MCF 10A (cell line): ENCODE measurements at regions not wholly inside any gene's neighbourhood (a gene's known extent, or its start where the extent isn't known, plus 50 kb on each side); places are given as distances from the start of the nearest gene placed in this dataset.
"Not testable (repeated sequence)": the region's sequence is repeated elsewhere in the genome, so short reads cannot be mapped to it uniquely, and the experiment has no call there.

Source experiments
- BruUV-seq: library from RNA; stranded (reverse); fragments of 400-500 nt; replicated peaks from 2 replicates; lab custom pipeline; 2021; lab: Mats Ljungman, UMichigan
- CTCF ChIA-PET: fragments of 300-600 bp; sonication (Branson Sonifier 250); formaldehyde crosslinking; extraction: SDS; loops from one replicate; lab custom pipeline; 2021; ENCODE audit warnings: antibody characterized with exemption, inconsistent platforms; lab: Yijun Ruan, JAX
- POLR2A ChIA-PET: fragments of 300-600, 350-650 bp; sonication (Branson Sonifier 250); formaldehyde crosslinking; extraction: SDS; loops from one replicate; lab custom pipeline; 2020; ENCODE audit warnings: antibody characterized with exemption, inconsistent platforms; lab: Yijun Ruan, JAX
- DNase-seq: peaks from one replicate; pipeline ENCODE4 v3.0.0-alpha.2; 2018; ENCODE audit not compliant: unreplicated experiment
- H3K27ac Mint-ChIP-seq: one replicate; pipeline ENCODE4 v1.8.0; 2022; ENCODE audit warnings: mild to moderate bottlenecking, low read depth, mixed read lengths; ENCODE audit not compliant: unreplicated experiment
- H3K27me3 Mint-ChIP-seq: one replicate; pipeline ENCODE4 v1.8.0; 2022; ENCODE audit warnings: mixed read lengths; ENCODE audit not compliant: insufficient read depth, unreplicated experiment
- H3K36me3 Mint-ChIP-seq: one replicate; pipeline ENCODE4 v1.8.0; 2022; ENCODE audit warnings: mild to moderate bottlenecking, moderate library complexity, mixed read lengths; ENCODE audit not compliant: insufficient read depth, unreplicated experiment
- H3K4me1 Mint-ChIP-seq: one replicate; pipeline ENCODE4 v1.8.0; 2022; ENCODE audit warnings: mixed read lengths; ENCODE audit not compliant: insufficient read depth, unreplicated experiment
- H3K4me3 Mint-ChIP-seq: one replicate; pipeline ENCODE4 v1.8.0; 2022; ENCODE audit warnings: mild to moderate bottlenecking, moderate library complexity, mixed read lengths; ENCODE audit not compliant: unreplicated experiment
- H3K9me3 Mint-ChIP-seq: one replicate; pipeline ENCODE4 v1.8.0; 2022; ENCODE audit warnings: mixed read lengths; ENCODE audit not compliant: unreplicated experiment
- intact Hi-C: fragments of 100-400 bp; cut with micrococcal nuclease; formaldehyde crosslinking; loops from 2 replicates; pipeline ENCODE4 v1.14.1; 2022

DNA sequence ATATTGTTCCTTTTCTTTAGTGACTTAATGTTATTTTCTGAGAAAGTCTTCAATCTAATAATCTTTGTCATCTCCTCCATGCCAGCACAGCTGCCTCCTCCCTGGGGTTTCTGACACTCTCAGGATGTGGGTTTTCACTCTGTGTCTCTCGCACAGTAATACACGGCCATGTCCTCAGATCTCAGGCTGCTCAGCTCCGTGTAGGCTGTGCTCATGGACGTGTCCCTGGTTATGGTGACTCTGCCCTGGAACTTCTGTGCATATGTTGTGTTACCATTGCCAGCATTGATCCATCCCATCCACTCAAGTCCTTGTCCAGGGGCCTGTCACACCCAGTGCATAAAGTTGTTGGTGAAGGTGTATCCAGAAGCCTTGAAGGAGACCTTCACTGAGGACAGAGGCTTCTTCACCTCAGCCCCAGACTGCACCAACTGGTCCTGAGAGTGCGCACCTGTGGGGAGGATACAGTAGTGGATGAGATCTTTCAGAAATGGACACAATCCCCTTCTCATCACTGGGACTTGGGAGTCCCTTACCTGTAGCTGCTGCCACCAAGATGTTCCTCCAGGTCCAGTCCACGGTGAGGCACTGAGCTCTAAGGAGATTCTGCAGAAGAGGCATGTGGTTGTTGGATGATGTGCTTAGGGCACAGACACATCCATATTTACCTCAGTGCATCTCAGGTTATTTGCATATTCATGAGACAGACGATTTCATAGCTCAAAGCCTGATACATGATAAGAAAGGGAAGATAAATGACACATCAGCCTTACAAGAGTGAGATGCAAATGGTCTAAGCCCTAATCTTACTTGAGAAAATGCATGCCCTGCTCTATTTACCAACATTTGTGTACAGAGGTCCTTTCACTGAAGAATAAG lies 114.7 kb downstream of the OR4M2 start:
- BruUV-seq, H3K4me3 Mint-ChIP-seq, CTCF ChIA-PET, POLR2A ChIA-PET, H3K36me3 Mint-ChIP-seq, H3K27me3 Mint-ChIP-seq, DNase-seq, H3K4me1 Mint-ChIP-seq, H3K27ac Mint-ChIP-seq, H3K9me3 Mint-ChIP-seq, intact Hi-C loops: not testable (repeated sequence)

- H3K27ac Mint-ChIP-seq, DNase-seq, H3K4me3 Mint-ChIP-seq, H3K9me3 Mint-ChIP-seq, CTCF ChIA-PET, H3K4me1 Mint-ChIP-seq, H3K27me3 Mint-ChIP-seq, POLR2A ChIA-PET, H3K36me3 Mint-ChIP-seq, BruUV-seq, intact Hi-C loops: not testable (repeated sequence)
Observed at GRCh38 chr15:22196423-22196822, 116.1 kb downstream of the OR4M2 start.

- H3K27me3 Mint-ChIP-seq, H3K27ac Mint-ChIP-seq, H3K4me1 Mint-ChIP-seq, intact Hi-C loops, DNase-seq, BruUV-seq, H3K9me3 Mint-ChIP-seq, CTCF ChIA-PET, POLR2A ChIA-PET, H3K4me3 Mint-ChIP-seq, H3K36me3 Mint-ChIP-seq: not testable (repeated sequence)
Observed at GRCh38 chr15:22200417-22200816, 120.1 kb downstream of the OR4M2 start.

DNA sequence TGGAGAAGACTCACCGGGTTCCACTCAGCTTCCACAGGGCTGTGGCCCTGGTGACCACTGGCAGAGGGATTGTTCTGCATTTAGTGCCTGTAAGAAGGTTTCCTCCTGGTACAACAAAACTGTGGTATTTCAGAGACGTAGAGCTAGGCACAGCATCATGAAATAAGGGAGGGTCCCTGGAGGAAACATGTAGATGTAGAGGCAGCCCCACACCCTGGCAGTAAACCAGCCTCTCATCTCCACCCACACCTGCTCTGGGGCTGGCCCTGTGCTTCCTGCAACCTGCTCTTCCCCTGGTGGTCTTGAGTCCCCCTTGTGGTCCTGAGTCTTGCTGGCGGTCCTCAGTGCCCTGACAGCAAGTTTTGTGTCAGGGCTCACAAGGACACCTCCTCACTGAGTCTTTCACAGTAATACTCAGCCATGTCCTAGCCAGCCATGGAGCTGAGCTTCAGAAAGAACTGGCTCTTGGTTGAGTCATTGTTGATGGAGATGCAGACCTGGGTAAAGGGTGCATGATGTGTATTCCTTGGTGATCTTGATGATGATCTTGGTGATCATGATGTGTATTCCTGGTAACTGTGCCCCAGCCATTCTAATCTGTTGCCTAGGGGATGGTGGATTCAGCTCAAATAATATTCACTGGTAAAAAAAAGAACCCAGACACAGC lies 121.8 kb downstream of the OR4M2 start:
- intact Hi-C loops, BruUV-seq, H3K36me3 Mint-ChIP-seq, H3K9me3 Mint-ChIP-seq, H3K4me1 Mint-ChIP-seq, H3K27me3 Mint-ChIP-seq, H3K27ac Mint-ChIP-seq, H3K4me3 Mint-ChIP-seq, POLR2A ChIA-PET, CTCF ChIA-PET, DNase-seq: not testable (repeated sequence)

GRCh38 chr15:22203208-22203607 lies 122.9 kb downstream of the OR4M2 start:
- H3K27ac Mint-ChIP-seq, POLR2A ChIA-PET, DNase-seq, H3K9me3 Mint-ChIP-seq, CTCF ChIA-PET, H3K4me3 Mint-ChIP-seq, H3K27me3 Mint-ChIP-seq, H3K36me3 Mint-ChIP-seq, H3K4me1 Mint-ChIP-seq, intact Hi-C loops, BruUV-seq: not testable (repeated sequence)

GRCh38 chr15:22209086-22209485 lies 128.8 kb downstream of the OR4M2 start:
- H3K4me3 Mint-ChIP-seq, POLR2A ChIA-PET, intact Hi-C loops, CTCF ChIA-PET, H3K36me3 Mint-ChIP-seq, DNase-seq, H3K27ac Mint-ChIP-seq, H3K9me3 Mint-ChIP-seq, BruUV-seq, H3K4me1 Mint-ChIP-seq, H3K27me3 Mint-ChIP-seq: not testable (repeated sequence)

GRCh38 chr15:22222596-22222995 lies 142.3 kb downstream of the OR4M2 start:
- DNase-seq, BruUV-seq, H3K27me3 Mint-ChIP-seq, intact Hi-C loops, H3K4me3 Mint-ChIP-seq, H3K36me3 Mint-ChIP-seq, H3K9me3 Mint-ChIP-seq, H3K4me1 Mint-ChIP-seq: not testable (repeated sequence)
- ChIA-PET CTCF (interaction anchor here (1.0 to 8.6 kb wide), 8 partner anchors 13 to 1874 kb away, joined by 3 to 251 read pairs (median 22); no protein-coding TSS in a partner anchor), POLR2A (interaction anchor here (2.4 kb wide), 1 partner anchor 1866 kb away, joined by 8 read pairs; no protein-coding TSS in a partner anchor)
- peak overlapping the region; percentile 19 for H3K27ac Mint-ChIP-seq
